ENCODE measurements at regions not wholly inside any gene's neighbourhood (a gene's known extent, or its start where the extent isn't known, plus 50 kb on each side); places are given as distances from the start of the nearest gene placed in this dataset.
"Not testable (repeated sequence)": the region's sequence is repeated elsewhere in the genome, so short reads cannot be mapped to it uniquely, and the experiment has no call there.

DNA sequence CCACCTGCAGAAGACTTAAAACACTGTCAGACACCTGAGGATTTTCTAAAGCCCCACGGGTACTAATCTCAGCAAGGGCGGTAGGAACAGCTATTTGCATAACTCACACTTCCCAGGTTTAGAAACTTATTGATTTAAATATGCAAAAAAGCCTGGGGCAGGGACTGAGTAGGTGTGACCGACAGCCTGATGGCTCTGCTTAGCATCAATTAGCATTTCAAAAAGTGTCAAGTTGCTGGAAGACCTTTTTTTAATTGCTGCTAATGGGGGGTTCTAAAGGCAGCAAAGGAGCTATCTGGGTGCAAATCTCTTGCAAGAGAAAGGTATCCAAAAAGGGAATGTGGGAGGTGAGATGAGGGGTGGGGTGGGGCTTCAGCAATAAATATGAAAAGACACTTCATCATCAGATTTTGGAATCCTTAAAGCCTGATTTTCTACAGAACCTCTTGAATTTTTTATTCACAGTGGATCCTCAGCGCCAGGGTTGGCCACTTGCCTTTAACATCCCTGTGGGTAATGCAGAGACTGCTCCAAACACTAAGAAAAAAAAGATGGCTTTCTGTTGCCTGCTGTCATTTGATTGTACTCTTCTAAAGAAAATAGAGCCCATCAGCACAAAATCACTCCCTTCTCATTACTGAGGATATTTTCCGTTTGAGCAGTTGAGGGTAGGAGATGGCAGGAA is 121.1 kb upstream of the RMP24 start:
- Histone ChIP-seq H3K27ac (no peak overlapping the region), H3K4me3 (no peak overlapping the region), H3K36me3 (no peaks in the 10 kb centered on the region), H3K4me1 (peaks cover 0 to 11% (median 0%) of the 10 kb centered on the region in 12 donors), H3K27me3 (no peaks in the 10 kb centered on the region), H3K9me3 (no peaks in the 10 kb centered on the region)
- 41 to 60% (median 46%) methylated on average over 5 of the region's 5 CpGs for WGBS, 4 donors
- DNase-seq (no peak), ATAC-seq (no peak)
- no peak for TF ChIP-seq POLR2A (IDR thresholded peaks at IDR 0.05)
- TF ChIP-seq CTCF (IDR thresholded peaks at IDR 0.05): no peak
- intact Hi-C loops (cut with DNase I): no loop called here

- 42 to 55% (median 49%) methylated on average over 2 of the region's 2 CpGs for WGBS, 4 donors
- ATAC-seq: no peak
- DNase-seq: no peak
- Histone ChIP-seq H3K9me3 (peaks cover 0 to 5% (median 0%) of the 10 kb centered on the region in 12 donors), H3K27me3 (no peaks in the 10 kb centered on the region), H3K4me1 (peaks cover 0 to 11% (median 0%) of the 10 kb centered on the region in 12 donors), H3K36me3 (no peaks in the 10 kb centered on the region), H3K27ac (no peak overlapping the region), H3K4me3 (no peak overlapping the region)
- intact Hi-C loops (cut with DNase I): no loop called here
- TF ChIP-seq POLR2A (IDR thresholded peaks at IDR 0.05) (no peak), CTCF (IDR thresholded peaks at IDR 0.05) (no peak)
Measured at GRCh38 chr18:35852786-35853185, 119.7 kb upstream of the RMP24 start.

GRCh38 chr18:35854095-35854494 is 118.4 kb upstream of the RMP24 start:
- no peaks in the 10 kb centered on the region for H3K36me3 ChIP-seq
- H3K27me3 ChIP-seq: no peaks in the 10 kb centered on the region
- H3K4me3 ChIP-seq: no peak overlapping the region
- ATAC-seq (peak in 2 of 4 donors; percentile 33 to 41), DNase-seq (no peak)
- 69 to 79% (median 76%) methylated on average over 5 of the region's 5 CpGs for WGBS, 4 donors
- H3K27ac ChIP-seq: peak overlapping the region in 3 of 12 donors; percentile 30 to 46 (median 31)
- TF ChIP-seq CTCF (IDR thresholded peaks at IDR 0.05) (no peak), POLR2A (IDR thresholded peaks at IDR 0.05) (no peak)
- H3K4me1 ChIP-seq: peaks cover 0 to 11% (median 0%) of the 10 kb centered on the region in 12 donors
- intact Hi-C loops (cut with DNase I): no loop called here
- H3K9me3 ChIP-seq: peaks cover 0 to 5% (median 0%) of the 10 kb centered on the region in 12 donors

- Histone ChIP-seq H3K4me1 (peaks cover 0 to 11% (median 0%) of the 10 kb centered on the region in 12 donors), H3K36me3 (no peaks in the 10 kb centered on the region), H3K4me3 (no peak overlapping the region), H3K27me3 (no peaks in the 10 kb centered on the region), H3K27ac (no peak overlapping the region), H3K9me3 (peaks cover 0 to 5% (median 0%) of the 10 kb centered on the region in 12 donors)
- WGBS, 4 donors: 80 to 95% (median 91%) methylated on average over 3 of the region's 3 CpGs
- intact Hi-C loops (cut with DNase I): no loop called here
- no peak for DNase-seq
- no peak for ATAC-seq
- no peak for TF ChIP-seq CTCF (IDR thresholded peaks at IDR 0.05)
- TF ChIP-seq POLR2A (IDR thresholded peaks at IDR 0.05): no peak
Measured at GRCh38 chr18:35856178-35856577, 116.3 kb upstream of the RMP24 start.

DNA sequence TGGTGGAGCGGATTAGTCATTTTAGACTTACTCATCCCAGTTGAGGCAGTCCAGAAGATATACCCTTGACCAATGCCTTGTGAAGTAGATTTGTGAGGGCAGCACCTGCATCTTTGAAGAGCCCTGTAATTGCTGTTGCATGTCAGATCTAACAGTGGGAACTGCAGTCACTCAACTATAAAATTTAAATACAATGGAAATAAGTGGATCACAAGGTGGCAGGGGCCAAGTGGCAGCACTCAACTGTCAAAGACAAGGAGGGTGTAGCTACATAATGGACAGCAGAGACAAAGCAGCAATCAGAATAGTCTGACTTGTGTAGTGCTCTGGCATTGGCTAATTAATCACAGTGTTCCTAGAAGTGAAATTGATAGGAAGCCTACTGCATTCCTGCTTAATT is 115.8 kb upstream of the RMP24 start:
- H3K9me3 ChIP-seq; DNase-seq; H3K27me3 ChIP-seq; intact Hi-C loops (cut with DNase I); H3K4me3 ChIP-seq; H3K27ac ChIP-seq; H3K36me3 ChIP-seq; ATAC-seq: not testable (repeated sequence)
- peaks cover 0 to 11% (median under 1%) of the 10 kb centered on the region in 12 donors for H3K4me1 ChIP-seq
- 0 to 55% (median 20%) methylated on average over 1 of the region's 1 CpG for WGBS, 4 donors

- H3K27me3 ChIP-seq; ATAC-seq; intact Hi-C loops (cut with DNase I); DNase-seq; H3K4me3 ChIP-seq; H3K36me3 ChIP-seq; H3K9me3 ChIP-seq; H3K27ac ChIP-seq: not testable (repeated sequence)
- peaks cover 0 to 18% (median 1%) of the 10 kb centered on the region in 12 donors for H3K4me1 ChIP-seq
Measured at GRCh38 chr18:35857581-35857980, 114.9 kb upstream of the RMP24 start.

Data from heart left ventricle (tissue), 16 donors.